Fibroblast of lung (primary cell): ENCODE measurements at regions not wholly inside any gene's neighbourhood (a gene's known extent, or its start where the extent isn't known, plus 50 kb on each side); places are given as distances from the start of the nearest gene placed in this dataset.

Experiments used
- DNase-seq, 2 donors: peaks; one replicate each; pipeline versions ENCODE4 v3.0.0 to v3.0.0-alpha.2; 2010; ENCODE audit warnings: low read depth in 2 of 2
- H2AFZ ChIP-seq: 2 replicates; pipeline ENCODE4 v1.5.1; 2012; ENCODE audit warnings: low read length, control low read depth, inconsistent platforms
- H3K27ac ChIP-seq: 2 replicates; pipeline ENCODE4 v1.5.1; 2011; ENCODE audit warnings: low read length, control low read depth; ENCODE audit not compliant: insufficient read depth
- H3K27me3 ChIP-seq: 2 replicates; pipeline ENCODE4 v1.5.1; 2011; ENCODE audit warnings: mild to moderate bottlenecking, low read length; ENCODE audit not compliant: control insufficient read depth, insufficient read depth
- H3K36me3 ChIP-seq: 2 replicates; pipeline ENCODE4 v1.5.1; 2011; ENCODE audit warnings: low read length; ENCODE audit not compliant: control insufficient read depth, insufficient read depth
- H3K4me1 ChIP-seq: 2 replicates; pipeline ENCODE4 v1.5.1; 2011; ENCODE audit warnings: low read length; ENCODE audit not compliant: control insufficient read depth, insufficient read depth; ENCODE audit errors: extremely low read depth
- H3K4me2 ChIP-seq: 2 replicates; pipeline ENCODE4 v1.5.1; 2011; ENCODE audit warnings: low read length, control low read depth; ENCODE audit not compliant: insufficient read depth; ENCODE audit errors: extremely low read depth
- H3K4me3 ChIP-seq, 4 experiments: fragments of 200-600 bp in 1 of 4; sonication (generic) in 1 of 4; replicated peaks in 1 of 4; 2 replicates each; pipeline ENCODE4 v1.5.1; 2011 to 2016; ENCODE audit warnings: low read length in 4 of 4, low read depth in 3 of 4, mild to moderate bottlenecking in 3 of 4, control low read depth in 2 of 4, inconsistent platforms in 1 of 4, mixed read lengths in 1 of 4; ENCODE audit not compliant: insufficient read depth in 1 of 4; ENCODE audit errors: control extremely low read depth in 1 of 4
- H3K79me2 ChIP-seq: 2 replicates; pipeline ENCODE4 v1.5.1; 2012; ENCODE audit warnings: mild to moderate bottlenecking, low read length, inconsistent platforms; ENCODE audit not compliant: control insufficient read depth, insufficient read depth
- H3K9ac ChIP-seq: 2 replicates; pipeline ENCODE4 v1.5.1; 2011; ENCODE audit warnings: mild to moderate bottlenecking, low read length, control low read depth; ENCODE audit not compliant: insufficient read depth
- H3K9me3 ChIP-seq: 2 replicates; pipeline ENCODE4 v1.5.1; 2012; ENCODE audit warnings: low read depth, low read length; ENCODE audit not compliant: control insufficient read depth, insufficient read depth
- H4K20me1 ChIP-seq: 2 replicates; pipeline ENCODE4 v1.5.1; 2011; ENCODE audit warnings: low read length; ENCODE audit not compliant: control insufficient read depth, insufficient read depth; ENCODE audit errors: extremely low read depth
- CTCF ChIP-seq, 2 donors: IDR thresholded peaks in 1 of 2; conservative IDR thresholded peaks in 1 of 2; 1 replicate in 1 of 2; 2 replicates in 1 of 2; pipeline ENCODE4 v1.5.1; 2011 to 2012; ENCODE audit warnings: low read length in 2 of 2, control low read depth in 1 of 2, inconsistent platforms in 1 of 2, low read depth in 1 of 2, mild to moderate bottlenecking in 1 of 2
- EZH2 ChIP-seq: IDR thresholded peaks from 2 replicates; pipeline ENCODE4 v1.5.1; 2012; ENCODE audit warnings: low read length, control low read depth, mild to moderate bottlenecking; ENCODE audit errors: missing control alignments

GRCh38 chr1:47523835-47524215 lies 86.0 kb downstream of the FOXD2 start:
- no peak for DNase-seq
- H3K9me3 ChIP-seq: no peaks in the 10 kb centered on the region
- no peaks in the 10 kb centered on the region for H4K20me1 ChIP-seq
- no peak overlapping the region for H3K27ac ChIP-seq
- H3K9ac ChIP-seq: no peak overlapping the region
- H3K4me3 ChIP-seq: no peak overlapping the region
- H3K4me1 ChIP-seq: no peaks in the 10 kb centered on the region
- no peaks in the 10 kb centered on the region for H3K27me3 ChIP-seq
- no peaks in the 10 kb centered on the region for H3K36me3 ChIP-seq
- TF ChIP-seq EZH2 (no peak), CTCF (conservative IDR thresholded peaks at IDR 0.05 in 1 of 2, IDR thresholded peaks at IDR 0.05 in 1 of 2; ENCODE audit: low read depth in 1 of 2, low read length in 2 of 2) (no peak)
- no peak overlapping the region for H2AFZ ChIP-seq
- H3K79me2 ChIP-seq: no peaks in the 10 kb centered on the region
- H3K4me2 ChIP-seq: no peak overlapping the region

- Histone ChIP-seq H3K4me2 (no peak overlapping the region), H4K20me1 (no peaks in the 10 kb centered on the region), H3K4me1 (no peaks in the 10 kb centered on the region), H3K36me3 (no peaks in the 10 kb centered on the region), H3K27ac (no peak overlapping the region), H3K79me2 (no peaks in the 10 kb centered on the region), H3K4me3 (no peak overlapping the region), H2AFZ (no peak overlapping the region), H3K9ac (no peak overlapping the region), H3K9me3 (no peaks in the 10 kb centered on the region), H3K27me3 (no peaks in the 10 kb centered on the region)
- DNase-seq: no peak
- TF ChIP-seq CTCF (conservative IDR thresholded peaks at IDR 0.05 in 1 of 2, IDR thresholded peaks at IDR 0.05 in 1 of 2; ENCODE audit: low read depth in 1 of 2, low read length in 2 of 2): no peak
- TF ChIP-seq EZH2: no peak
Measured at GRCh38 chr1:47524272-47524671, 86.4 kb downstream of the FOXD2 start.

- no peaks in the 10 kb centered on the region for H3K27me3 ChIP-seq
- no peak overlapping the region for H2AFZ ChIP-seq
- no peak overlapping the region for H3K4me3 ChIP-seq
- H4K20me1 ChIP-seq: no peaks in the 10 kb centered on the region
- no peak overlapping the region for H3K27ac ChIP-seq
- H3K4me1 ChIP-seq: no peaks in the 10 kb centered on the region
- H3K36me3 ChIP-seq: no peaks in the 10 kb centered on the region
- no peaks in the 10 kb centered on the region for H3K9me3 ChIP-seq
- no peak for DNase-seq
- no peak overlapping the region for H3K9ac ChIP-seq
- no peak overlapping the region for H3K4me2 ChIP-seq
- TF ChIP-seq CTCF (conservative IDR thresholded peaks at IDR 0.05 in 1 of 2, IDR thresholded peaks at IDR 0.05 in 1 of 2; ENCODE audit: low read depth in 1 of 2, low read length in 2 of 2) (peak; percentile 18 to 35), EZH2 (no peak)
- H3K79me2 ChIP-seq: no peaks in the 10 kb centered on the region
Measured at GRCh38 chr1:47527653-47528272, 89.9 kb downstream of the FOXD2 start.
